GM23338 (cell line): ENCODE measurements at regions not wholly inside any gene's neighbourhood (a gene's known extent, or its start where the extent isn't known, plus 50 kb on each side); places are given as distances from the start of the nearest gene placed in this dataset.

Experiments
- ATAC-seq: fragments of 200-7000 bp; cut with Tn5 transposase; 3 replicates; pipeline ENCODE4 v1.9.1; 2020
- DNase-seq: peaks from one replicate; pipeline ENCODE4 v3.0.0-alpha.2; 2015; ENCODE audit warnings: low spot score
- H2AFZ ChIP-seq: fragments of 200-600 bp; sonication (generic); 2 replicates; pipeline ENCODE4 v1.8.0; 2016; ENCODE audit warnings: antibody characterized with exemption, mild to moderate bottlenecking, moderate library complexity
- H3F3A ChIP-seq: fragments of 200-600 bp; sonication (generic); replicated peaks from 2 replicates; pipeline ENCODE4 v1.8.0; 2017; ENCODE audit warnings: antibody characterized with exemption, mixed run types, low read depth
- H3K27ac ChIP-seq: fragments of 200-600 bp; sonication (generic); 2 replicates; pipeline ENCODE4 v1.6.1; 2016; ENCODE audit warnings: low read depth
- H3K27me3 ChIP-seq: fragments of 200-600 bp; sonication (generic); 2 replicates; pipeline ENCODE4 v1.8.0; 2016; ENCODE audit warnings: mild to moderate bottlenecking, mixed run types, moderate library complexity; ENCODE audit not compliant: insufficient read depth
- H3K36me3 ChIP-seq: fragments of 200-600 bp; sonication (generic); 2 replicates; pipeline ENCODE4 v1.8.0; 2016; ENCODE audit warnings: mild to moderate bottlenecking; ENCODE audit not compliant: insufficient read depth
- H3K4me1 ChIP-seq: fragments of 200-600 bp; sonication (generic); 2 replicates; pipeline ENCODE4 v1.8.0; 2016; ENCODE audit warnings: mild to moderate bottlenecking, moderate library complexity; ENCODE audit not compliant: insufficient read depth
- H3K4me2 ChIP-seq: fragments of 200-600 bp; sonication (generic); 2 replicates; pipeline ENCODE4 v1.7.1; 2017; ENCODE audit warnings: mixed run types
- H3K4me3 ChIP-seq: fragments of 200-600 bp; sonication (generic); 2 replicates; pipeline ENCODE4 v1.6.1; 2016; ENCODE audit warnings: mixed run types
- H3K79me2 ChIP-seq: fragments of 200-600 bp; sonication (generic); replicated peaks from 2 replicates; pipeline ENCODE4 v1.8.0; 2017; ENCODE audit warnings: mild to moderate bottlenecking; ENCODE audit not compliant: insufficient read depth
- H3K9me2 ChIP-seq: fragments of 200-600 bp; sonication (generic); 2 replicates; pipeline ENCODE4 v1.8.0; 2017; ENCODE audit not compliant: insufficient read depth
- H4K20me1 ChIP-seq: fragments of 200-600 bp; sonication (generic); replicated peaks from 2 replicates; pipeline ENCODE4 v1.8.0; 2017; ENCODE audit warnings: mild to moderate bottlenecking; ENCODE audit not compliant: insufficient read depth
- H3K27ac Mint-ChIP-seq: 2 replicates; pipeline ENCODE4 v1.8.0; 2020; ENCODE audit warnings: inconsistent platforms, mild to moderate bottlenecking, moderate library complexity, mixed read lengths
- H3K27me3 Mint-ChIP-seq: 3 replicates; pipeline ENCODE4 v1.8.0; 2022; ENCODE audit warnings: low read depth, mild to moderate bottlenecking, moderate library complexity, mixed read lengths, inconsistent platforms; ENCODE audit not compliant: insufficient read depth, poor library complexity
- H3K36me3 Mint-ChIP-seq: 3 replicates; pipeline ENCODE4 v1.8.0; 2021; ENCODE audit warnings: low read depth, mild to moderate bottlenecking, inconsistent platforms, moderate library complexity, mixed read lengths
- H3K4me1 Mint-ChIP-seq: 3 replicates; pipeline ENCODE4 v1.8.0; 2020; ENCODE audit warnings: mild to moderate bottlenecking, inconsistent platforms, mixed read lengths
- H3K4me3 Mint-ChIP-seq: 3 replicates; pipeline ENCODE4 v1.8.0; 2021; ENCODE audit warnings: moderate library complexity, mild to moderate bottlenecking, inconsistent platforms, mixed read lengths
- H3K9me3 Mint-ChIP-seq: 3 replicates; pipeline ENCODE4 v1.8.0; 2020; ENCODE audit warnings: moderate library complexity, mild to moderate bottlenecking, inconsistent platforms, mixed read lengths
- CTCF ChIP-seq, 2 experiments: fragments of 200-600 bp in 1 of 2; sonication (generic) in 1 of 2; conservative IDR thresholded peaks; 2 replicates each; pipeline versions ENCODE4 v1.5.1 to v1.6.1; 2016 to 2017; ENCODE audit warnings: antibody characterized with exemption in 2 of 2, low read depth in 2 of 2, mild to moderate bottlenecking in 2 of 2, moderate library complexity in 1 of 2
- EZH2 ChIP-seq: fragments of 200-600 bp; sonication (generic); IDR thresholded peaks from one replicate; pipeline ENCODE4 v1.8.0; 2017; ENCODE audit warnings: antibody characterized with exemption, mild to moderate bottlenecking, low read depth; ENCODE audit not compliant: unreplicated experiment
- EZH2phosphoT487 ChIP-seq: fragments of 200-600 bp; sonication (generic); IDR thresholded peaks from one replicate; pipeline ENCODE4 v1.8.1; 2018; ENCODE audit warnings: antibody characterized with exemption; ENCODE audit not compliant: unreplicated experiment
- NANOG ChIP-seq: IDR thresholded peaks from 2 replicates; pipeline ENCODE4 v1.6.1; 2016; ENCODE audit warnings: antibody characterized with exemption, borderline replicate concordance
- REST ChIP-seq: IDR thresholded peaks from one replicate; pipeline ENCODE4 v1.6.1; 2018; ENCODE audit warnings: antibody characterized with exemption; ENCODE audit not compliant: unreplicated experiment
- STAT1 ChIP-seq: IDR thresholded peaks from one replicate; pipeline ENCODE4 v1.6.1; 2016; ENCODE audit warnings: antibody characterized with exemption; ENCODE audit not compliant: unreplicated experiment
- ZNF114 ChIP-seq: fragments of 250-450 bp; sonication (Bioruptor Pico); IDR thresholded peaks from 2 replicates; pipeline ENCODE4 v1.5.0; 2020; ENCODE audit warnings: mild to moderate bottlenecking, moderate library complexity
- ZNF331 ChIP-seq: fragments of 250-450 bp; sonication (Bioruptor Pico); IDR thresholded peaks from 2 replicates; pipeline ENCODE4 v1.5.0; 2020; ENCODE audit warnings: low read depth, mild to moderate bottlenecking, moderate library complexity
- ZNF462 ChIP-seq: fragments of 250-450 bp; sonication (Bioruptor Pico); IDR thresholded peaks from 2 replicates; pipeline ENCODE4 v1.5.0; 2020; ENCODE audit warnings: mild to moderate bottlenecking, moderate library complexity

- Histone ChIP-seq H3K4me3 (no peak overlapping the region), H3K4me2 (no peak overlapping the region), H3K79me2 (no peaks in the 10 kb centered on the region), H3K36me3 (no peaks in the 10 kb centered on the region), H2AFZ (peak overlapping the region; percentile 43; the same call in 1 of the 2 replicates), H3K4me1 (0 out of 2 replicates have a peak, but pooled peaks cover 12% of the 10 kb centered on the region), H3K27ac (no peak overlapping the region), H3K27me3 (no peaks in the 10 kb centered on the region), H3K9me2 (peaks cover 4% of the 10 kb centered on the region), H4K20me1 (no peaks in the 10 kb centered on the region), H3F3A (no peaks in the 10 kb centered on the region)
- no peak overlapping the region for H3K27ac Mint-ChIP-seq
- DNase-seq (no peak), ATAC-seq (no peak)
- peaks cover 4% of the 10 kb centered on the region for H3K27me3 Mint-ChIP-seq
- H3K4me3 Mint-ChIP-seq, result no peak overlapping the region
- peaks cover 6% of the 10 kb centered on the region; the same call in 1 of the 3 replicates for H3K36me3 Mint-ChIP-seq
- H3K9me3 Mint-ChIP-seq, result peaks cover 8% of the 10 kb centered on the region; the same call in 1 of the 3 replicates
- TF ChIP-seq ZNF114 (CRISPR knock-in tag) (no peak), STAT1 (no peak)
- H3K4me1 Mint-ChIP-seq, result peaks cover 13% of the 10 kb centered on the region
Observed at GRCh38 chr1:234845097-234845660, 235.2 kb upstream of the IRF2BP2 start.

GRCh38 chr1:234844479-234845031, 234.6 kb upstream of the IRF2BP2 start:
- Mint-ChIP-seq H3K4me3 (no peak overlapping the region), H3K9me3 (peaks cover 12% of the 10 kb centered on the region; the same call in 2 of the 3 replicates), H3K4me1 (peaks cover 13% of the 10 kb centered on the region), H3K36me3 (peaks cover 7% of the 10 kb centered on the region; the same call in 1 of the 3 replicates), H3K27ac (no peak overlapping the region; the same call in 1 of the 2 replicates), H3K27me3 (peaks cover 4% of the 10 kb centered on the region)
- H3K4me1 ChIP-seq, result 0 out of 2 replicates have a peak, but pooled peaks cover 12% of the 10 kb centered on the region
- 0 out of 2 replicates have a peak overlapping the region, but pooled peaks have one; percentile 14 for H2AFZ ChIP-seq
- no peak overlapping the region for H3K27ac ChIP-seq
- no peak overlapping the region for H3K4me3 ChIP-seq
- no peaks in the 10 kb centered on the region for H3K36me3 ChIP-seq
- ATAC-seq (no peak), DNase-seq (no peak)
- H3K27me3 ChIP-seq, result no peaks in the 10 kb centered on the region
- H4K20me1 ChIP-seq, result no peaks in the 10 kb centered on the region
- H3K4me2 ChIP-seq, result no peak overlapping the region
- H3F3A ChIP-seq, result no peaks in the 10 kb centered on the region
- H3K9me2 ChIP-seq, result peaks cover 4% of the 10 kb centered on the region
- H3K79me2 ChIP-seq, result no peaks in the 10 kb centered on the region
- no peak for TF ChIP-seq ZNF462
- no peak for TF ChIP-seq ZNF331 (CRISPR knock-in tag)
- no peak for TF ChIP-seq REST
- no peak for TF ChIP-seq CTCF (conservative IDR thresholded peaks at IDR 0.05; ENCODE audit: low read depth in 2 of 2)
- no peak for TF ChIP-seq EZH2
- TF ChIP-seq EZH2phosphoT487, result no peak
- no peak for TF ChIP-seq NANOG
- no peak for TF ChIP-seq STAT1
